CD4-positive, alpha-beta T cell (primary cell): ENCODE measurements at regions not wholly inside any gene's neighbourhood (a gene's known extent, or its start where the extent isn't known, plus 50 kb on each side); places are given as distances from the start of the nearest gene placed in this dataset.

Source experiments
- ATAC-seq: fragments of 200-7000 bp; cut with Tn5 transposase; one replicate; pipeline ENCODE4 v1.10.0; 2022; ENCODE audit warnings: mild to moderate bottlenecking; ENCODE audit not compliant: poor library complexity
- CTCF ChIA-PET: fragments of 350-600 bp; sonication (Branson Sonifier 250); formaldehyde crosslinking; loops from one replicate; lab custom pipeline; 2021; ENCODE audit warnings: antibody characterized with exemption, inconsistent platforms; lab: Charles Lee
- POLR2A ChIA-PET: fragments of 350-600 bp; sonication (Branson Sonifier 250); formaldehyde crosslinking; loops from one replicate; lab custom pipeline; 2021; ENCODE audit warnings: antibody characterized with exemption, inconsistent platforms; lab: Charles Lee
- DNase-seq, 14 experiments: peaks; one replicate each; pipeline ENCODE4 v3.0.0-alpha.2; 2013 to 2020; ENCODE audit warnings: mixed read lengths in 2 of 14
- H3K27ac ChIP-seq, 2 donors: one replicate each; pipeline versions ENCODE4 v1.5.1 to v1.7.0; 2013; ENCODE audit warnings: low read length in 2 of 2, low read depth in 1 of 2, mild to moderate bottlenecking in 1 of 2
- H3K27me3 ChIP-seq, 2 experiments: 1 replicate in 1 of 2; 2 replicates in 1 of 2; pipeline versions ENCODE4 v1.6.1 to v1.7.0; 2013; ENCODE audit warnings: low read length in 2 of 2, control low read depth in 1 of 2, mild to moderate bottlenecking in 1 of 2, moderate library complexity in 1 of 2; ENCODE audit not compliant: insufficient read depth in 2 of 2, control insufficient read depth in 1 of 2
- H3K36me3 ChIP-seq: one replicate; pipeline ENCODE4 v1.6.1; 2013; ENCODE audit warnings: low read length, control low read depth; ENCODE audit not compliant: insufficient read depth
- H3K4me1 ChIP-seq: one replicate; pipeline ENCODE4 v1.6.1; 2013; ENCODE audit warnings: low read length, control low read depth; ENCODE audit not compliant: insufficient read depth
- H3K4me3 ChIP-seq: one replicate; pipeline ENCODE4 v1.5.1; 2013; ENCODE audit warnings: mild to moderate bottlenecking, low read length, moderate library complexity
- H3K9me3 ChIP-seq, 2 experiments: 1 replicate in 1 of 2; 2 replicates in 1 of 2; pipeline versions ENCODE4 v1.6.1 to v1.7.0; 2013; ENCODE audit warnings: low read length in 2 of 2, mild to moderate bottlenecking in 2 of 2, control low read depth in 1 of 2, moderate library complexity in 1 of 2; ENCODE audit not compliant: control insufficient read depth in 1 of 2, insufficient read depth in 1 of 2
- H3K27ac Mint-ChIP-seq: one replicate; pipeline ENCODE4 v1.8.0; 2020; ENCODE audit warnings: mixed read lengths
- H3K27me3 Mint-ChIP-seq: one replicate; pipeline ENCODE4 v1.8.0; 2021; ENCODE audit warnings: mixed read lengths
- H3K36me3 Mint-ChIP-seq: one replicate; pipeline ENCODE4 v1.8.0; 2021; ENCODE audit warnings: low read depth, mixed read lengths
- H3K4me1 Mint-ChIP-seq: one replicate; pipeline ENCODE4 v1.8.0; 2021; ENCODE audit warnings: low read depth, mixed read lengths
- H3K4me3 Mint-ChIP-seq: one replicate; pipeline ENCODE4 v1.8.0; 2020; ENCODE audit warnings: mild to moderate bottlenecking, mixed read lengths
- H3K9me3 Mint-ChIP-seq: one replicate; pipeline ENCODE4 v1.8.0; 2020; ENCODE audit warnings: mixed read lengths
- CTCF ChIP-seq: fragments of 200-600 bp; IDR thresholded peaks from one replicate; pipeline ENCODE4 v1.8.0; 2022; ENCODE audit warnings: antibody characterized with exemption, mild to moderate bottlenecking
- intact Hi-C, 2 experiments: fragments of 100-400 bp; cut with DNase I in 1 of 2; cut with micrococcal nuclease in 1 of 2; formaldehyde crosslinking; loops; one replicate each; pipeline versions ENCODE4 v1.15.1 to v1.9.0; 2023 to 2025; cut with DNase I, micrococcal nuclease

DNA sequence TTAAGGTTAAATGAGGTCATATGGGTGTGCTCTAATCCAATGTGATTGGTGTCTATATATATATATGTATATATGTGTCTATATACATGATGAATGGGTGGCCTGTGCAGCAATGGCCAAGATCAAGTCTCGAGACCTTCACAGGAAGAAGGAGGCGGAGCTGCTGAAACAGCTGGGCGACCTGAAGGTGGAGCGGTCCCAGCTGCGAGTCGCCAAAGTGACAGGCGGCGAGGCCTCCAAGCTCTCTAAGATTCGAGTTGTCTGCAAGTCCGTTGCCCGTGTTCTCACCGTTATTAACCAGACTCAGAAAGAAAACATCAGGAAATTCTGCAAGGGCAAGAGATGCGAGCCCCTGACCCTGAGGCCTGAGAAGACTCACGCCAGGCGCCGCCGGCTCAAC lies 109.8 kb downstream of the EFNB2 start:
- H3K27ac Mint-ChIP-seq: no peak overlapping the region
- H3K4me3 Mint-ChIP-seq: no peak overlapping the region
- peaks cover 9% of the 10 kb centered on the region for H3K27me3 Mint-ChIP-seq
- TF ChIP-seq CTCF: no peak
- ChIA-PET POLR2A (no interaction called here), CTCF (no interaction called here)
- no peaks in the 10 kb centered on the region for H3K36me3 Mint-ChIP-seq
- no peaks in the 10 kb centered on the region for H3K9me3 Mint-ChIP-seq
- peaks cover 0 to 4% of the 10 kb centered on the region in 2 experiments for H3K9me3 ChIP-seq
- intact Hi-C loops: no loop called here
- no peak overlapping the region for H3K27ac ChIP-seq
- ATAC-seq: no peak
- no peak overlapping the region for H3K4me3 ChIP-seq
- H3K4me1 ChIP-seq: no peaks in the 10 kb centered on the region
- no peaks in the 10 kb centered on the region for H3K36me3 ChIP-seq
- no peaks in the 10 kb centered on the region for H3K4me1 Mint-ChIP-seq
- DNase-seq: no peak
- H3K27me3 ChIP-seq: peaks cover 0 to 3% of the 10 kb centered on the region in 2 experiments

DNA sequence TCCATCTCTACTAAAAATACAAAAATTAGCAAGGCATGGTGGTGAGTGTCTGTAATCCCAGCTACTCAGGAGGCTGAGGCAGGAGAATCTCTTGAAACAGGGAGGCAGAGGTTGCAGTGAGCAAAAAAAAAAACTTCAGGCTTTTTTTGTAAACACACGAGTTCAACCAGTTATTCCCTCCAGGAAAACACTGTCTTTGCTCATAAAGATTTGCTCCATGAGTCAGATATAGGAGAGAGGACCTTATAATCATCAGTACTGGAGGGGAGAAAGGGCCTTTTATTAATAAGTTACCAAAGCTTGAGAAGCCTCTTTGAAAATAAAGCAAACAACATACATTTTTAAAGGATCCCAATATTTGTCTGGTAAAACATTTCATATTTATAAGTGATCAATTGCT lies 110.7 kb downstream of the EFNB2 start:
- no peak overlapping the region for H3K4me3 ChIP-seq
- H3K36me3 Mint-ChIP-seq: no peaks in the 10 kb centered on the region
- intact Hi-C loops: loop anchor here in 1 of 2 experiments (5.0 kb wide), 1 partner anchor 177 kb away; no protein-coding TSS in a partner anchor
- H3K9me3 Mint-ChIP-seq: no peaks in the 10 kb centered on the region
- H3K9me3 ChIP-seq: peaks cover 0 to 4% of the 10 kb centered on the region in 2 experiments
- no peak for TF ChIP-seq CTCF
- no peaks in the 10 kb centered on the region for H3K36me3 ChIP-seq
- no peak for DNase-seq
- H3K27me3 Mint-ChIP-seq: peaks cover 9% of the 10 kb centered on the region
- no peak overlapping the region for H3K4me3 Mint-ChIP-seq
- POLR2A ChIA-PET: no interaction called here
- peaks cover 0 to 3% of the 10 kb centered on the region in 2 experiments for H3K27me3 ChIP-seq
- H3K27ac ChIP-seq: no peak overlapping the region
- H3K4me1 Mint-ChIP-seq: no peaks in the 10 kb centered on the region
- H3K27ac Mint-ChIP-seq: no peak overlapping the region
- no peaks in the 10 kb centered on the region for H3K4me1 ChIP-seq
- no peak for ATAC-seq
- CTCF ChIA-PET: no interaction called here

DNA sequence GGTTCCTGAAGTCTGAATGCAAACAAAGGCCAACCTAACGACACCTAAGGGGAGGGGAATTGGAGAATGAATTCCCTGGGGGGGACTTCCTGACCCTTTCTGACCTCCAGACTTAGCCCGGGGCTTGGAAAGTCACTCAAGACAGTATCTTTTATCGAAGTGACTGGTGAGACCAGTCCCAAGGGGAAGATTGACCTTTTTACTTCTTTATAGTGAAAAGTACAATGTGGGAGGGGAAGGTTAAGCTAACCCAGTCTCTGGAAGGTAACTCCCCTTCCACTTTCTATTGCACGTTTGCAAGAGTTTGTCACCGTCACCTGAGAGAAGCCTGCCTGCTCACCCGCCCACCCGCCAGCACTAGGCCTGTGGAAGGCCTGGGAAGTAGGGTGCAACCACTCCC lies 111.9 kb downstream of the EFNB2 start:
- TF ChIP-seq CTCF: no peak
- Histone ChIP-seq H3K27me3 (peaks cover 0 to 3% of the 10 kb centered on the region in 2 experiments), H3K9me3 (peaks cover 0 to 4% of the 10 kb centered on the region in 2 experiments), H3K4me1 (no peaks in the 10 kb centered on the region), H3K4me3 (no peak overlapping the region), H3K27ac (no peak overlapping the region), H3K36me3 (no peaks in the 10 kb centered on the region)
- no peak overlapping the region for H3K4me3 Mint-ChIP-seq
- peaks cover 9% of the 10 kb centered on the region for H3K27me3 Mint-ChIP-seq
- H3K4me1 Mint-ChIP-seq: no peaks in the 10 kb centered on the region
- no peaks in the 10 kb centered on the region for H3K36me3 Mint-ChIP-seq
- intact Hi-C loops: loop anchor here in 1 of 2 experiments (5.0 kb wide), 1 partner anchor 179 kb away; no protein-coding TSS in a partner anchor
- ATAC-seq (no peak), DNase-seq (no peak)
- no peak overlapping the region for H3K27ac Mint-ChIP-seq
- no peaks in the 10 kb centered on the region for H3K9me3 Mint-ChIP-seq
- ChIA-PET POLR2A (no interaction called here), CTCF (no interaction called here)
